HG02642 (cell line): ENCODE measurements at regions not wholly inside any gene's neighbourhood (a gene's known extent, or its start where the extent isn't known, plus 50 kb on each side); places are given as distances from the start of the nearest gene placed in this dataset.
"Not testable (repeated sequence)": the region's sequence is repeated elsewhere in the genome, so short reads cannot be mapped to it uniquely, and the experiment has no call there.

ENCODE experiments used
- ATAC-seq: cut with Tn5 transposase; IDR thresholded peaks from one replicate; pipeline ENCODE4 v1.9.1; 2021; ENCODE audit warnings: mild to moderate bottlenecking; ENCODE audit not compliant: unreplicated experiment, poor library complexity

GRCh38 chr5:42066131-42066530 is 141.1 kb downstream of the FBXO4 start:
- no peak for ATAC-seq

- ATAC-seq: no peak
These were observed 149.3 kb downstream of the FBXO4 start for GRCh38 chr5:42074353-42074752.

GRCh38 chr5:42089705-42090104 is 164.6 kb downstream of the FBXO4 start:
- no peak for ATAC-seq

- ATAC-seq: no peak
These were observed 165.1 kb downstream of the FBXO4 start for GRCh38 chr5:42090162-42090561.

GRCh38 chr5:42099846-42100245 is 174.8 kb downstream of the FBXO4 start:
- not testable (repeated sequence) for ATAC-seq

GRCh38 chr5:42108468-42108867 is 183.4 kb downstream of the FBXO4 start:
- ATAC-seq: no peak

- no peak for ATAC-seq
These were observed 184.0 kb downstream of the FBXO4 start for GRCh38 chr5:42109006-42109572.

GRCh38 chr5:42115721-42116120 is 190.6 kb downstream of the FBXO4 start:
- not testable (repeated sequence) for ATAC-seq

- no peak for ATAC-seq
These were observed 195.0 kb downstream of the FBXO4 start for GRCh38 chr5:42120070-42120469.

- ATAC-seq: no peak
These were observed 196.3 kb downstream of the FBXO4 start for GRCh38 chr5:42121401-42121800.

GRCh38 chr5:42131081-42131480 is 206.0 kb downstream of the FBXO4 start:
- ATAC-seq: no peak

GRCh38 chr5:42143361-42143760 is 218.3 kb downstream of the FBXO4 start:
- ATAC-seq: no peak

GRCh38 chr5:42148813-42149212 is 223.7 kb downstream of the FBXO4 start:
- ATAC-seq: no peak

- no peak for ATAC-seq
These were observed 232.1 kb downstream of the FBXO4 start for GRCh38 chr5:42157215-42157614.

GRCh38 chr5:42163083-42163482 is 238.0 kb downstream of the FBXO4 start:
- no peak for ATAC-seq

GRCh38 chr5:42168091-42168670 is 243.1 kb downstream of the FBXO4 start:
- no peak for ATAC-seq

- not testable (repeated sequence) for ATAC-seq
These were observed 247.1 kb upstream of the GHR start for GRCh38 chr5:42176118-42176517.

GRCh38 chr5:42179843-42180242 is 243.4 kb upstream of the GHR start:
- not testable (repeated sequence) for ATAC-seq

- no peak for ATAC-seq
These were observed 206.3 kb upstream of the GHR start for GRCh38 chr5:42216904-42217303.

- no peak for ATAC-seq
These were observed 205.4 kb upstream of the GHR start for GRCh38 chr5:42217791-42218190.

- no peak for ATAC-seq
These were observed 198.2 kb upstream of the GHR start for GRCh38 chr5:42225009-42225408.

- no peak for ATAC-seq
These were observed 195.0 kb upstream of the GHR start for GRCh38 chr5:42228279-42228678.
